GM18517 (cell line): ENCODE measurements at regions not wholly inside any gene's neighbourhood (a gene's known extent, or its start where the extent isn't known, plus 50 kb on each side); places are given as distances from the start of the nearest gene placed in this dataset.
"Not testable (repeated sequence)": the region's sequence is repeated elsewhere in the genome, so short reads cannot be mapped to it uniquely, and the experiment has no call there.

Source experiments
- ATAC-seq: cut with Tn5 transposase; IDR thresholded peaks from one replicate; pipeline ENCODE4 v1.9.1; 2021; ENCODE audit warnings: mild to moderate bottlenecking, moderate library complexity; ENCODE audit not compliant: unreplicated experiment

- no peak for ATAC-seq
These were observed 295.4 kb upstream of the RIOK2 start for GRCh38 chr5:97478483-97478882.

- no peak for ATAC-seq
These were observed 297.3 kb upstream of the RIOK2 start for GRCh38 chr5:97480313-97480712.

GRCh38 chr5:97488126-97488668 lies 305.1 kb upstream of the RIOK2 start:
- no peak for ATAC-seq

- ATAC-seq: no peak
These were observed 306.2 kb upstream of the RIOK2 start for GRCh38 chr5:97489010-97489840.

- ATAC-seq: no peak
These were observed 311.4 kb upstream of the RIOK2 start for GRCh38 chr5:97494465-97494864.

GRCh38 chr5:97495301-97495700 lies 312.3 kb upstream of the RIOK2 start:
- no peak for ATAC-seq

- no peak for ATAC-seq
These were observed 313.0 kb upstream of the RIOK2 start for GRCh38 chr5:97496037-97496436.

- no peak for ATAC-seq
These were observed 315.6 kb upstream of the RIOK2 start for GRCh38 chr5:97498657-97499056.

- no peak for ATAC-seq
These were observed 316.6 kb upstream of the RIOK2 start for GRCh38 chr5:97499605-97500004.

GRCh38 chr5:97501286-97501964 lies 318.4 kb upstream of the RIOK2 start:
- ATAC-seq: no peak

- ATAC-seq: no peak
These were observed 318.9 kb upstream of the RIOK2 start for GRCh38 chr5:97501965-97502305.

GRCh38 chr5:97508864-97509263 lies 325.8 kb upstream of the RIOK2 start:
- ATAC-seq: no peak

- ATAC-seq: not testable (repeated sequence)
These were observed 336.5 kb upstream of the RIOK2 start for GRCh38 chr5:97519565-97519964.

GRCh38 chr5:97523336-97523735 lies 340.3 kb upstream of the RIOK2 start:
- not testable (repeated sequence) for ATAC-seq

- ATAC-seq: no peak
These were observed 342.7 kb upstream of the RIOK2 start for GRCh38 chr5:97525780-97526179.

- ATAC-seq: no peak
These were observed 345.9 kb upstream of the RIOK2 start for GRCh38 chr5:97528941-97529340.

GRCh38 chr5:97529354-97529985 lies 346.4 kb upstream of the RIOK2 start:
- no peak for ATAC-seq

GRCh38 chr5:97531549-97531948 lies 348.5 kb upstream of the RIOK2 start:
- ATAC-seq: peak; percentile 74

GRCh38 chr5:97534166-97534565 lies 351.1 kb upstream of the RIOK2 start:
- peak; percentile 70 for ATAC-seq

GRCh38 chr5:97536683-97537082 lies 353.6 kb upstream of the RIOK2 start:
- ATAC-seq: no peak

- ATAC-seq: no peak
These were observed 355.9 kb upstream of the RIOK2 start for GRCh38 chr5:97538912-97539311.

- ATAC-seq: no peak
These were observed 358.8 kb upstream of the RIOK2 start for GRCh38 chr5:97541864-97542263.
